Keratinocyte (primary cell): ENCODE measurements at regions not wholly inside any gene's neighbourhood (a gene's known extent, or its start where the extent isn't known, plus 50 kb on each side); places are given as distances from the start of the nearest gene placed in this dataset.
A peak's percentile ranks its signal among the peaks of the same experiment; 100 is the strongest.

Source experiments
- DNase-seq: peaks from one replicate; pipeline ENCODE4 v3.0.0-alpha.2; 2011; ENCODE audit warnings: low read depth, missing footprints, low spot score
- FAIRE-seq: peaks from 2 replicates; lab custom pipeline; 2011; peaks lifted over from hg19 to GRCh38; lab: Jason Lieb, UNC
- H2AFZ ChIP-seq: 2 replicates; pipeline ENCODE4 v1.6.0; 2012; ENCODE audit warnings: low read length, control low read depth, inconsistent platforms; ENCODE audit not compliant: control insufficient read depth
- H3K27ac ChIP-seq: 2 replicates; pipeline ENCODE4 v1.5.1; 2011; ENCODE audit warnings: low read length; ENCODE audit not compliant: control insufficient read depth, insufficient read depth
- H3K27me3 ChIP-seq: 3 replicates; pipeline ENCODE4 v1.6.0; 2011; ENCODE audit warnings: low read length; ENCODE audit not compliant: control insufficient read depth, insufficient read depth; ENCODE audit errors: extremely low read depth
- H3K36me3 ChIP-seq, 2 experiments: 2 replicates in 1 of 2; 3 replicates in 1 of 2; pipeline ENCODE4 v1.5.1; 2011; ENCODE audit warnings: low read length in 2 of 2, mild to moderate bottlenecking in 1 of 2; ENCODE audit not compliant: control insufficient read depth in 2 of 2, insufficient read depth in 2 of 2; ENCODE audit errors: extremely low read depth in 1 of 2
- H3K4me1 ChIP-seq: 3 replicates; pipeline ENCODE4 v1.5.1; 2011; ENCODE audit warnings: low read length; ENCODE audit not compliant: control insufficient read depth, insufficient read depth; ENCODE audit errors: extremely low read depth
- H3K4me2 ChIP-seq: 3 replicates; pipeline ENCODE4 v1.6.0; 2011; ENCODE audit warnings: low read depth, low read length; ENCODE audit not compliant: control insufficient read depth, insufficient read depth; ENCODE audit errors: extremely low read depth
- H3K4me3 ChIP-seq, 3 experiments: fragments of 200-600 bp in 1 of 3; sonication (generic) in 1 of 3; 2 replicates in 2 of 3; 3 replicates in 1 of 3; pipeline ENCODE4 v1.5.1; 2011 to 2016; ENCODE audit warnings: low read length in 3 of 3, mild to moderate bottlenecking in 3 of 3, control low read depth in 2 of 3, inconsistent platforms in 1 of 3, low read depth in 1 of 3, mixed read lengths in 1 of 3, mixed run types in 1 of 3, moderate library complexity in 1 of 3; ENCODE audit not compliant: control insufficient read depth in 2 of 3, insufficient read depth in 2 of 3; ENCODE audit errors: extremely low read depth in 1 of 3
- H3K79me2 ChIP-seq: 2 replicates; pipeline ENCODE4 v1.6.0; 2012; ENCODE audit warnings: low read length; ENCODE audit not compliant: control insufficient read depth, insufficient read depth
- H3K9ac ChIP-seq: 3 replicates; pipeline ENCODE4 v1.6.0; 2011; ENCODE audit warnings: low read length; ENCODE audit not compliant: control insufficient read depth, insufficient read depth; ENCODE audit errors: extremely low read depth
- H3K9me1 ChIP-seq: 3 replicates; pipeline ENCODE4 v1.6.0; 2011; ENCODE audit warnings: low read length; ENCODE audit not compliant: control insufficient read depth, insufficient read depth; ENCODE audit errors: extremely low read depth
- H3K9me3 ChIP-seq: 2 replicates; pipeline ENCODE4 v1.5.1; 2012; ENCODE audit warnings: low read depth, low read length; ENCODE audit not compliant: control insufficient read depth
- H4K20me1 ChIP-seq: 3 replicates; pipeline ENCODE4 v1.6.0; 2011; ENCODE audit warnings: low read length; ENCODE audit not compliant: control insufficient read depth, insufficient read depth; ENCODE audit errors: extremely low read depth
- CTCF ChIP-seq, 3 experiments: IDR thresholded peaks in 1 of 3; conservative IDR thresholded peaks in 1 of 3; optimal IDR thresholded peaks in 1 of 3; 2 replicates in 2 of 3; 3 replicates in 1 of 3; pipeline versions ENCODE3 to v1.5.1; 2011; ENCODE audit warnings: low read length in 3 of 3, mild to moderate bottlenecking in 3 of 3, moderate library complexity in 2 of 3, control low read depth in 1 of 3, inconsistent platforms in 1 of 3; ENCODE audit not compliant: insufficient read depth in 2 of 3; ENCODE audit errors: extremely low read depth in 1 of 3
- EZH2 ChIP-seq: IDR thresholded peaks from one replicate; pipeline ENCODE4 v1.6.1; 2012; ENCODE audit warnings: inconsistent platforms, mild to moderate bottlenecking, low read length, moderate library complexity
- dilution Hi-C: fragments of 300-500 bp; cut with MboI; formaldehyde crosslinking; loops from one replicate; pipeline ENCODE4 v1.7.0; 2020; ENCODE audit warnings: low sequenced_read_pairs; ENCODE audit not compliant: extremely low pct_ligation_motif_present

- Histone ChIP-seq H3K27me3 (no peaks in the 10 kb centered on the region), H3K9ac (no peak overlapping the region), H3K9me1 (no peaks in the 10 kb centered on the region), H3K36me3 (no peaks in the 10 kb centered on the region), H3K27ac (no peak overlapping the region), H3K4me1 (no peaks in the 10 kb centered on the region), H4K20me1 (no peaks in the 10 kb centered on the region), H3K4me2 (no peak overlapping the region), H3K79me2 (no peaks in the 10 kb centered on the region), H2AFZ (no peak overlapping the region), H3K4me3 (no peak overlapping the region), H3K9me3 (no peaks in the 10 kb centered on the region)
- TF ChIP-seq CTCF (optimal IDR thresholded peaks at IDR 0.05 in 1 of 3, IDR thresholded peaks at IDR 0.05 in 1 of 3, conservative IDR thresholded peaks at IDR 0.05 in 1 of 3; ENCODE audit: extremely low read depth in 1 of 3, insufficient read depth in 2 of 3, low read length in 3 of 3): no peak
- no peak for TF ChIP-seq EZH2
- no peak for DNase-seq
- dilution Hi-C loops: no loop called here
- no peak for FAIRE-seq
Observed at GRCh38 chr15:39510001-39510701, 70.7 kb upstream of the THBS1 start.

- Histone ChIP-seq H4K20me1 (no peaks in the 10 kb centered on the region), H3K36me3 (no peaks in the 10 kb centered on the region), H3K9ac (no peak overlapping the region), H3K4me1 (no peaks in the 10 kb centered on the region), H3K27ac (no peak overlapping the region), H3K4me3 (no peak overlapping the region), H3K9me1 (no peaks in the 10 kb centered on the region), H3K79me2 (no peaks in the 10 kb centered on the region), H3K27me3 (no peaks in the 10 kb centered on the region), H2AFZ (no peak overlapping the region), H3K9me3 (no peaks in the 10 kb centered on the region), H3K4me2 (no peak overlapping the region)
- FAIRE-seq (peak; percentile 41), DNase-seq (no peak)
- no peak for TF ChIP-seq EZH2
- no peak for TF ChIP-seq CTCF (optimal IDR thresholded peaks at IDR 0.05 in 1 of 3, IDR thresholded peaks at IDR 0.05 in 1 of 3, conservative IDR thresholded peaks at IDR 0.05 in 1 of 3; ENCODE audit: extremely low read depth in 1 of 3, insufficient read depth in 2 of 3, low read length in 3 of 3)
- dilution Hi-C loops: no loop called here
Observed at GRCh38 chr15:39511000-39511915, 69.6 kb upstream of the THBS1 start.
